ENCODE measurements at regions not wholly inside any gene's neighbourhood (a gene's known extent, or its start where the extent isn't known, plus 50 kb on each side); places are given as distances from the start of the nearest gene placed in this dataset.

DNA sequence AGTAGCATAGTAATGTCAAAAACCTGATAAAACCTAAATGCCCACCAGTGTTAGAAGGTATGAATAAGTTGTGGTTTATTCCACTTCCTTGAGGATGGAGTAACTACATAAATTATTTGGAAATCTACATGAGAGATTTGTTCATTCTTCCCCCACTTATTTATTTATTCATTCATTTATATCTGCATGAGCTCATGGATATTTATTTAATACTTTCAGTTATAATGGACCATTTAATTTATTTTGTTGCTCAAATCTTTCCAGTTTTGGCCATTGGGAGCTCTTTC is 223.8 kb upstream of the S1PR3 start (continued):
- TF ChIP-seq ZNF687 (IDR thresholded peaks at IDR 0.05) (no peak), ZNF274 (IDR thresholded peaks at IDR 0.05; ENCODE audit: insufficient read depth, insufficient read length) (no peak), NFYA (IDR thresholded peaks at IDR 0.05; ENCODE audit: borderline replicate concordance, low read depth, low read length) (no peak), DPF2 (IDR thresholded peaks at IDR 0.05) (no peak), MYB (IDR thresholded peaks at IDR 0.05; ENCODE audit: borderline replicate concordance, low read depth, low read length) (no peak), SPI1 (IDR thresholded peaks at IDR 0.05; ENCODE audit: borderline replicate concordance, insufficient read depth, low read depth, low read length) (no peak)

- no peak for FAIRE-seq
- no TSS peak for BruUV-seq (replicated peaks)
- Histone ChIP-seq H3K9ac (ENCODE audit: control insufficient read depth, insufficient read depth, low read length) (no peak overlapping the region), H3K27me3 (replicated peaks in 1 of 2; ENCODE audit: control insufficient read depth in 2 of 2, insufficient read depth in 2 of 2, low read length in 1 of 2) (no peaks in the 10 kb centered on the region), H3K4me3 (no peak overlapping the region), H3K4me1 (ENCODE audit: control insufficient read depth, insufficient read depth, low read length) (no peaks in the 10 kb centered on the region), H3K27ac (ENCODE audit: control insufficient read depth, insufficient read depth) (no peak overlapping the region), H3K79me2 (ENCODE audit: control insufficient read depth, insufficient read depth, low read length) (no peaks in the 10 kb centered on the region), H3K9me3 (replicated peaks; ENCODE audit: control insufficient read depth, insufficient read depth, low read length) (no peaks in the 10 kb centered on the region), H4K20me1 (ENCODE audit: control insufficient read depth, insufficient read depth) (no peaks in the 10 kb centered on the region), H2AFZ (ENCODE audit: control insufficient read depth, low read depth, low read length) (no peak overlapping the region), H3K4me2 (ENCODE audit: control insufficient read depth, insufficient read depth) (no peak overlapping the region), H3K36me3 (ENCODE audit: control insufficient read depth in 2 of 2, insufficient read depth in 2 of 2, low read length in 1 of 2) (no peaks in the 10 kb centered on the region)
- ChIA-PET CTCF (no interaction called here), RAD21 (ENCODE audit: unreplicated experiment) (no interaction called here), SMC1A (ENCODE audit: uncharacterized antibody, unreplicated experiment) (interaction anchor here (1.3 kb wide), 1 partner anchor 8 kb away, joined by 3 read pairs; no protein-coding TSS in a partner anchor), POLR2A (no interaction called here)
- no peak for ATAC-seq
- TF ChIP-seq FOXM1 (IDR thresholded peaks at IDR 0.05; ENCODE audit: low read depth, low read length) (no peak), TCF12 (IDR thresholded peaks at IDR 0.05; ENCODE audit: low read depth, low read length) (no peak)
- in situ Hi-C loops (cut with MboI) (no loop called here), intact Hi-C loops (cut with micrococcal nuclease; ENCODE audit: unreplicated experiment) (no loop called here)
- no peak for DNase-seq (ENCODE audit: low read depth, low spot score)
- WGBS (ENCODE audit: insufficient coverage, insufficient replicate concordance, low lambda C conversion rate, missing lambda C conversion rate) = 15% methylated on average over 3 of the region's 3 CpGs
These were observed 218.7 kb upstream of the S1PR3 start for GRCh38 chr9:88772575-88772974.
